ENCODE measurements at regions not wholly inside any gene's neighbourhood (a gene's known extent, or its start where the extent isn't known, plus 50 kb on each side); places are given as distances from the start of the nearest gene placed in this dataset.

GRCh38 chr12:13613297-13613696, 368.1 kb downstream of the GRIN2B start:
- Histone ChIP-seq H3K27ac (ENCODE audit: low read depth, low read length, poor library complexity, severe bottlenecking) (no peak overlapping the region), H3K36me3 (ENCODE audit: insufficient read depth, low read length) (no peaks in the 10 kb centered on the region), H3K4me2 (ENCODE audit: low read length) (no peak overlapping the region), H3K4me1 (ENCODE audit: insufficient read depth, low read length, severe bottlenecking) (no peaks in the 10 kb centered on the region), H3K9me2 (ENCODE audit: low read depth, low read length) (no peaks in the 10 kb centered on the region), H3K9me3 (ENCODE audit: low read length) (no peaks in the 10 kb centered on the region), H3F3A (ENCODE audit: insufficient read depth, low read length) (no peaks in the 10 kb centered on the region), H3K9ac (ENCODE audit: low read length) (no peak overlapping the region), H2AFZ (ENCODE audit: low read length) (no peak overlapping the region), H3K27me3 (ENCODE audit: insufficient read depth, low read length) (no peaks in the 10 kb centered on the region), H4K20me1 (ENCODE audit: insufficient read depth, low read length) (no peaks in the 10 kb centered on the region), H3K79me2 (ENCODE audit: insufficient read depth, low read length) (no peaks in the 10 kb centered on the region), H3K4me3 (ENCODE audit: low read depth, low read length, poor library complexity, severe bottlenecking) (no peak overlapping the region)
- TF ChIP-seq CTCF (IDR thresholded peaks at IDR 0.05; ENCODE audit: low read length) = no peak
- TF ChIP-seq EZH2 (IDR thresholded peaks at IDR 0.05; ENCODE audit: borderline replicate concordance, low read length) = no peak

- no peaks in the 10 kb centered on the region for H3K4me1 ChIP-seq (ENCODE audit: insufficient read depth, low read length, severe bottlenecking)
- H4K20me1 ChIP-seq (ENCODE audit: insufficient read depth, low read length) = no peaks in the 10 kb centered on the region
- no peaks in the 10 kb centered on the region for H3K36me3 ChIP-seq (ENCODE audit: insufficient read depth, low read length)
- H3K79me2 ChIP-seq (ENCODE audit: insufficient read depth, low read length) = no peaks in the 10 kb centered on the region
- H3K4me2 ChIP-seq (ENCODE audit: low read length) = no peak overlapping the region
- H3K9me2 ChIP-seq (ENCODE audit: low read depth, low read length) = no peaks in the 10 kb centered on the region
- H3K27ac ChIP-seq (ENCODE audit: low read depth, low read length, poor library complexity, severe bottlenecking) = no peak overlapping the region
- no peaks in the 10 kb centered on the region for H3K27me3 ChIP-seq (ENCODE audit: insufficient read depth, low read length)
- TF ChIP-seq EZH2 (IDR thresholded peaks at IDR 0.05; ENCODE audit: borderline replicate concordance, low read length) (no peak), CTCF (IDR thresholded peaks at IDR 0.05; ENCODE audit: low read length) (no peak)
- no peaks in the 10 kb centered on the region for H3K9me3 ChIP-seq (ENCODE audit: low read length)
- H3K9ac ChIP-seq (ENCODE audit: low read length) = no peak overlapping the region
- H2AFZ ChIP-seq (ENCODE audit: low read length) = no peak overlapping the region
- H3F3A ChIP-seq (ENCODE audit: insufficient read depth, low read length) = no peaks in the 10 kb centered on the region
- no peak overlapping the region for H3K4me3 ChIP-seq (ENCODE audit: low read depth, low read length, poor library complexity, severe bottlenecking)
These were observed 371.3 kb downstream of the GRIN2B start for GRCh38 chr12:13609894-13610679.

- TF ChIP-seq CTCF (IDR thresholded peaks at IDR 0.05; ENCODE audit: low read length) (no peak), EZH2 (IDR thresholded peaks at IDR 0.05; ENCODE audit: borderline replicate concordance, low read length) (no peak)
- H3F3A ChIP-seq (ENCODE audit: insufficient read depth, low read length) = no peaks in the 10 kb centered on the region
- H3K4me1 ChIP-seq (ENCODE audit: insufficient read depth, low read length, severe bottlenecking) = no peaks in the 10 kb centered on the region
- no peaks in the 10 kb centered on the region for H3K36me3 ChIP-seq (ENCODE audit: insufficient read depth, low read length)
- H3K4me3 ChIP-seq (ENCODE audit: low read depth, low read length, poor library complexity, severe bottlenecking) = no peak overlapping the region
- no peaks in the 10 kb centered on the region for H3K27me3 ChIP-seq (ENCODE audit: insufficient read depth, low read length)
- H3K4me2 ChIP-seq (ENCODE audit: low read length) = no peak overlapping the region
- no peak overlapping the region for H2AFZ ChIP-seq (ENCODE audit: low read length)
- no peaks in the 10 kb centered on the region for H3K79me2 ChIP-seq (ENCODE audit: insufficient read depth, low read length)
- H3K9ac ChIP-seq (ENCODE audit: low read length) = no peak overlapping the region
- H3K9me2 ChIP-seq (ENCODE audit: low read depth, low read length) = no peaks in the 10 kb centered on the region
- H3K9me3 ChIP-seq (ENCODE audit: low read length) = no peaks in the 10 kb centered on the region
- H4K20me1 ChIP-seq (ENCODE audit: insufficient read depth, low read length) = no peaks in the 10 kb centered on the region
- no peak overlapping the region for H3K27ac ChIP-seq (ENCODE audit: low read depth, low read length, poor library complexity, severe bottlenecking)
These were observed 375.1 kb downstream of the GRIN2B start for GRCh38 chr12:13606290-13606689.

Data from OCI-LY1 (cell line).